ENCODE measurements at regions not wholly inside any gene's neighbourhood (a gene's known extent, or its start where the extent isn't known, plus 50 kb on each side); places are given as distances from the start of the nearest gene placed in this dataset.

DNA sequence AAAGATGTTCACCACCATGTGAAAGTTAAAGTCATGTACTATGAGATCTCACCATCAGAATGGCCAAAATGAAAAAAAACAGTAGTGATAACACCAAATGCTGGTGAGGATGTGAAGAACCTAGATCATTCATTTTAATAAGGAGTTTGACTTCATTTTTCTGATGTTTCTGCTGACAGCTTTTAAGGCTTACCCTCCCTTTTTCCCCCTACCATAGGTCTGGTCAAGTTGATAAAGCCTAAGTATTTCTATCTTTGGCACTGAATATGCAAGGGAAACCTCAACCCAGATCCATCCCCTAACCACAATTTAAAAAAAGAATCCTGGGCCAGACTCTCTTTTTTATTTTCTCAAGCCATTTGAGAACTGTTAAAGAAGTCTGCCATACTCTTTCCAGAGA, 689.6 kb upstream of the FOXG1 start:
- TF ChIP-seq, protein P1, sequence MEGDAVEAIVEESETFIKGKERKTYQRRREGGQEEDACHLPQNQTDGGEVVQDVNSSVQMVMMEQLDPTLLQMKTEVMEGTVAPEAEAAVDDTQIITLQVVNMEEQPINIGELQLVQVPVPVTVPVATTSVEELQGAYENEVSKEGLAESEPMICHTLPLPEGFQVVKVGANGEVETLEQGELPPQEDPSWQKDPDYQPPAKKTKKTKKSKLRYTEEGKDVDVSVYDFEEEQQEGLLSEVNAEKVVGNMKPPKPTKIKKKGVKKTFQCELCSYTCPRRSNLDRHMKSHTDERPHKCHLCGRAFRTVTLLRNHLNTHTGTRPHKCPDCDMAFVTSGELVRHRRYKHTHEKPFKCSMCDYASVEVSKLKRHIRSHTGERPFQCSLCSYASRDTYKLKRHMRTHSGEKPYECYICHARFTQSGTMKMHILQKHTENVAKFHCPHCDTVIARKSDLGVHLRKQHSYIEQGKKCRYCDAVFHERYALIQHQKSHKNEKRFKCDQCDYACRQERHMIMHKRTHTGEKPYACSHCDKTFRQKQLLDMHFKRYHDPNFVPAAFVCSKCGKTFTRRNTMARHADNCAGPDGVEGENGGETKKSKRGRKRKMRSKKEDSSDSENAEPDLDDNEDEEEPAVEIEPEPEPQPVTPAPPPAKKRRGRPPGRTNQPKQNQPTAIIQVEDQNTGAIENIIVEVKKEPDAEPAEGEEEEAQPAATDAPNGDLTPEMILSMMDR (IDR thresholded peaks at IDR 0.05; ENCODE audit: insufficient read depth, low read length, poor library complexity, severe bottlenecking) = no peak
- TF ChIP-seq EZH2phosphoT487 (conservative IDR thresholded peaks at IDR 0.05; ENCODE audit: low read length) = no peak

All from SU-DHL-6 (cell line).